Urinary bladder (tissue), 3 donors: ENCODE measurements at regions not wholly inside any gene's neighbourhood (a gene's known extent, or its start where the extent isn't known, plus 50 kb on each side); places are given as distances from the start of the nearest gene placed in this dataset.
"Not testable (repeated sequence)": the region's sequence is repeated elsewhere in the genome, so short reads cannot be mapped to it uniquely, and the experiment has no call there.

Experiments used
- DNase-seq: peaks from one replicate; pipeline ENCODE4 v3.0.0-alpha.2; 2015; ENCODE audit errors: extremely low spot score
- H3K27ac ChIP-seq: one replicate; pipeline ENCODE4 v1.5.1; 2013; ENCODE audit warnings: low read depth, mild to moderate bottlenecking, moderate library complexity
- H3K36me3 ChIP-seq: one replicate; pipeline ENCODE4 v1.6.1; 2013; ENCODE audit warnings: mild to moderate bottlenecking, moderate library complexity; ENCODE audit not compliant: insufficient read depth
- H3K4me1 ChIP-seq: one replicate; pipeline ENCODE4 v1.6.1; 2013; ENCODE audit warnings: mild to moderate bottlenecking, moderate library complexity; ENCODE audit not compliant: insufficient read depth
- H3K4me3 ChIP-seq: one replicate; pipeline ENCODE4 v1.5.1; 2013; ENCODE audit warnings: low read depth, low read length
- WGBS: extraction: QIAGEN DNeasy Blood & Tissue Kit; methylation state at CpG from one replicate; pipeline ENCODE4 v1.1.7; 2013; 5-methylcytosine and 5-hydroxymethylcytosine counted together
- donor health status: healthy with polysubstance abuse.
- donor health status: healthy.

- H3K27ac ChIP-seq: no peak overlapping the region
- H3K36me3 ChIP-seq: no peaks in the 10 kb centered on the region
- no peak for DNase-seq
- 50% methylated on average over 6 of the region's 6 CpGs for WGBS
- no peaks in the 10 kb centered on the region for H3K4me1 ChIP-seq
- peak overlapping the region; percentile 22 for H3K4me3 ChIP-seq
Measured at GRCh38 chr6:141482796-141483597, 649.7 kb upstream of the GJE1 start.

- no peaks in the 10 kb centered on the region for H3K36me3 ChIP-seq
- H3K4me1 ChIP-seq: peaks cover 1% of the 10 kb centered on the region
- no peak for DNase-seq
- H3K4me3 ChIP-seq: no peak overlapping the region
- 57% methylated on average over 2 of the region's 2 CpGs for WGBS
- no peak overlapping the region for H3K27ac ChIP-seq
Measured at GRCh38 chr6:141475259-141475658, 657.5 kb upstream of the GJE1 start.

- no peaks in the 10 kb centered on the region for H3K36me3 ChIP-seq
- WGBS: 91% methylated on average over 2 of the region's 2 CpGs
- DNase-seq: no peak
- no peak overlapping the region for H3K27ac ChIP-seq
- H3K4me3 ChIP-seq: no peak overlapping the region
- H3K4me1 ChIP-seq: peaks cover 1% of the 10 kb centered on the region
Measured at GRCh38 chr6:141472162-141472928, 660.4 kb upstream of the GJE1 start.

GRCh38 chr6:141470810-141471209, 661.9 kb upstream of the GJE1 start:
- WGBS: over 99% methylated on average over 2 of the region's 2 CpGs
- H3K36me3 ChIP-seq: no peaks in the 10 kb centered on the region
- H3K4me1 ChIP-seq: peaks cover 1% of the 10 kb centered on the region
- H3K4me3 ChIP-seq: no peak overlapping the region
- no peak for DNase-seq
- H3K27ac ChIP-seq: no peak overlapping the region

GRCh38 chr6:141467881-141468280, 664.8 kb upstream of the GJE1 start:
- Histone ChIP-seq H3K4me3 (no peak overlapping the region), H3K4me1 (peaks cover 1% of the 10 kb centered on the region), H3K27ac (no peak overlapping the region), H3K36me3 (no peaks in the 10 kb centered on the region)
- DNase-seq: no peak

GRCh38 chr6:141467041-141467440, 665.7 kb upstream of the GJE1 start:
- no peak overlapping the region for H3K4me3 ChIP-seq
- H3K36me3 ChIP-seq: no peaks in the 10 kb centered on the region
- no peak overlapping the region for H3K27ac ChIP-seq
- WGBS: 74% methylated on average over 1 of the region's 1 CpG
- no peaks in the 10 kb centered on the region for H3K4me1 ChIP-seq
- no peak for DNase-seq

- no peak overlapping the region for H3K27ac ChIP-seq
- H3K36me3 ChIP-seq: no peaks in the 10 kb centered on the region
- H3K4me3 ChIP-seq: no peak overlapping the region
- no peak for DNase-seq
- WGBS: 91% methylated on average over 2 of the region's 2 CpGs
- H3K4me1 ChIP-seq: no peaks in the 10 kb centered on the region
Measured at GRCh38 chr6:141464896-141465295, 667.8 kb upstream of the GJE1 start.

- H3K4me3 ChIP-seq: no peak overlapping the region
- no peaks in the 10 kb centered on the region for H3K36me3 ChIP-seq
- no peak overlapping the region for H3K27ac ChIP-seq
- WGBS: 38% methylated on average over 2 of the region's 2 CpGs
- DNase-seq: no peak
- no peaks in the 10 kb centered on the region for H3K4me1 ChIP-seq
Measured at GRCh38 chr6:141464490-141464889, 668.2 kb upstream of the GJE1 start.

- H3K27ac ChIP-seq: no peak overlapping the region
- DNase-seq: no peak
- no peaks in the 10 kb centered on the region for H3K36me3 ChIP-seq
- H3K4me3 ChIP-seq: no peak overlapping the region
- WGBS: 54% methylated on average over 8 of the region's 8 CpGs
- no peaks in the 10 kb centered on the region for H3K4me1 ChIP-seq
Measured at GRCh38 chr6:141463237-141463977, 669.3 kb upstream of the GJE1 start.

GRCh38 chr6:141460743-141461484, 671.8 kb upstream of the GJE1 start:
- Histone ChIP-seq H3K4me1 (no peaks in the 10 kb centered on the region), H3K4me3 (no peak overlapping the region), H3K27ac (no peak overlapping the region), H3K36me3 (no peaks in the 10 kb centered on the region)
- 95% methylated on average over 1 of the region's 1 CpG for WGBS
- no peak for DNase-seq

- H3K27ac ChIP-seq, H3K4me3 ChIP-seq, H3K36me3 ChIP-seq, H3K4me1 ChIP-seq, DNase-seq: not testable (repeated sequence)
- 79% methylated on average over 5 of the region's 5 CpGs for WGBS
Measured at GRCh38 chr6:141460245-141460644, 672.5 kb upstream of the GJE1 start.

GRCh38 chr6:141457984-141458383, 674.7 kb upstream of the GJE1 start:
- H3K27ac ChIP-seq, H3K4me3 ChIP-seq, H3K36me3 ChIP-seq, DNase-seq, H3K4me1 ChIP-seq: not testable (repeated sequence)
- 94% methylated on average over 5 of the region's 5 CpGs for WGBS

GRCh38 chr6:141452354-141452686, 680.4 kb upstream of the GJE1 start:
- Histone ChIP-seq H3K27ac (no peak overlapping the region), H3K4me3 (no peak overlapping the region), H3K4me1 (no peaks in the 10 kb centered on the region), H3K36me3 (no peaks in the 10 kb centered on the region)
- no peak for DNase-seq
